Thyroid gland (tissue), 4 donors: ENCODE measurements at regions not wholly inside any gene's neighbourhood (a gene's known extent, or its start where the extent isn't known, plus 50 kb on each side); places are given as distances from the start of the nearest gene placed in this dataset.

Source experiments
- DNase-seq, 2 donors: peaks; one replicate each; pipeline ENCODE4 v3.0.0-alpha.2; 2019
- H3K27ac ChIP-seq, 3 donors: fragments of 200-600 bp; sonication (generic); 1 replicate in 2 of 3; 2 replicates in 1 of 3; pipeline ENCODE4 v1.5.1; 2016 to 2019; ENCODE audit warnings: mild to moderate bottlenecking in 1 of 3, moderate library complexity in 1 of 3
- H3K27me3 ChIP-seq: fragments of 200-600 bp; sonication (generic); one replicate; pipeline ENCODE4 v1.5.1; 2019
- H3K36me3 ChIP-seq, 2 donors: fragments of 200-600 bp; sonication (generic); one replicate each; pipeline ENCODE4 v1.5.1; 2016 to 2019
- H3K4me1 ChIP-seq, 2 donors: fragments of 200-600 bp; sonication (generic); one replicate each; pipeline ENCODE4 v1.5.1; 2017 to 2019
- H3K4me3 ChIP-seq, 3 donors: fragments of 200-600 bp; sonication (generic); replicated peaks in 1 of 3; 1 replicate in 2 of 3; 2 replicates in 1 of 3; pipeline ENCODE4 v1.5.1; 2016; ENCODE audit warnings: mild to moderate bottlenecking in 1 of 3
- H3K9me3 ChIP-seq: fragments of 200-600 bp; sonication (generic); one replicate; pipeline ENCODE4 v1.5.1; 2017
- CTCF ChIP-seq, 6 experiments: fragments of 200-600 bp in 3 of 6; fragments of 450-650 bp in 3 of 6; sonication (generic) in 3 of 6; IDR thresholded peaks; one replicate each; pipeline ENCODE4 v1.5.1; 2016 to 2019; ENCODE audit warnings: antibody characterized with exemption in 6 of 6, mild to moderate bottlenecking in 2 of 6, inconsistent platforms in 1 of 6, moderate library complexity in 1 of 6
- POLR2A ChIP-seq, 2 donors: fragments of 450-650 bp; IDR thresholded peaks; one replicate each; pipeline ENCODE4 v1.6.1; 2017; ENCODE audit warnings: antibody characterized with exemption in 2 of 2, mild to moderate bottlenecking in 2 of 2, moderate library complexity in 1 of 2
- WGBS, 2 donors: methylation state at CpG; one replicate each; pipeline ENCODE4 v1.1.5; 2017; 5-methylcytosine and 5-hydroxymethylcytosine counted together
- intact Hi-C: fragments of 100-400 bp; cut with DNase I; formaldehyde crosslinking; loops from one replicate; pipeline ENCODE4 v1.15.1; 2023

GRCh38 chr12:125289970-125290369, 224.7 kb downstream of the AACS start:
- H3K36me3 ChIP-seq: no peaks in the 10 kb centered on the region
- no peak overlapping the region for H3K4me3 ChIP-seq
- intact Hi-C loops: no loop called here
- H3K9me3 ChIP-seq: no peaks in the 10 kb centered on the region
- H3K27me3 ChIP-seq: no peaks in the 10 kb centered on the region
- no peak for DNase-seq
- H3K27ac ChIP-seq: no peak overlapping the region
- TF ChIP-seq CTCF (IDR thresholded peaks at IDR 0.05) (no peak), POLR2A (IDR thresholded peaks at IDR 0.05) (no peak)
- WGBS, 2 donors: 78 to 84% methylated on average over 9 of the region's 9 CpGs
- no peaks in the 10 kb centered on the region for H3K4me1 ChIP-seq

- no peaks in the 10 kb centered on the region for H3K36me3 ChIP-seq
- 93 to 100% methylated on average over 3 of the region's 3 CpGs for WGBS, 2 donors
- intact Hi-C loops: no loop called here
- TF ChIP-seq CTCF (IDR thresholded peaks at IDR 0.05): no peak
- TF ChIP-seq POLR2A (IDR thresholded peaks at IDR 0.05): no peak
- H3K27ac ChIP-seq: no peak overlapping the region
- H3K4me3 ChIP-seq: no peak overlapping the region
- no peaks in the 10 kb centered on the region for H3K9me3 ChIP-seq
- H3K4me1 ChIP-seq: no peaks in the 10 kb centered on the region
- no peaks in the 10 kb centered on the region for H3K27me3 ChIP-seq
- DNase-seq: no peak
Observed at GRCh38 chr12:125292700-125293099, 227.5 kb downstream of the AACS start.

- no peaks in the 10 kb centered on the region for H3K27me3 ChIP-seq
Observed at GRCh38 chr12:125295550-125295949, 230.3 kb downstream of the AACS start.

GRCh38 chr12:125296701-125297100, 231.5 kb downstream of the AACS start:
- Histone ChIP-seq H3K27me3 (no peaks in the 10 kb centered on the region), H3K9me3 (no peaks in the 10 kb centered on the region), H3K36me3 (no peaks in the 10 kb centered on the region), H3K27ac (no peak overlapping the region), H3K4me3 (no peak overlapping the region), H3K4me1 (no peaks in the 10 kb centered on the region)
- 40 to 59% methylated on average over 6 to 9 of the region's 9 CpGs for WGBS, 2 donors
- no peak for TF ChIP-seq POLR2A (IDR thresholded peaks at IDR 0.05)
- intact Hi-C loops: no loop called here
- no peak for DNase-seq

More at GRCh38 chr12:125295550-125295949, 230.3 kb downstream of the AACS start:
- no peak overlapping the region for H3K4me3 ChIP-seq
- H3K27ac ChIP-seq: no peak overlapping the region
- no peaks in the 10 kb centered on the region for H3K9me3 ChIP-seq
- no peak for TF ChIP-seq POLR2A (IDR thresholded peaks at IDR 0.05)
- no peak for TF ChIP-seq CTCF (IDR thresholded peaks at IDR 0.05)
- intact Hi-C loops: no loop called here
- H3K4me1 ChIP-seq: no peaks in the 10 kb centered on the region
- 86 to 94% methylated on average over 5 of the region's 5 CpGs for WGBS, 2 donors
- DNase-seq: no peak
- H3K36me3 ChIP-seq: no peaks in the 10 kb centered on the region

GRCh38 chr12:125299840-125300239, 234.6 kb downstream of the AACS start:
- no peak overlapping the region for H3K4me3 ChIP-seq
- intact Hi-C loops: no loop called here
- 83 to 89% methylated on average over 9 of the region's 9 CpGs for WGBS, 2 donors
- DNase-seq: no peak
- H3K9me3 ChIP-seq: no peaks in the 10 kb centered on the region
- TF ChIP-seq POLR2A (IDR thresholded peaks at IDR 0.05): no peak
- TF ChIP-seq CTCF (IDR thresholded peaks at IDR 0.05): no peak
- no peaks in the 10 kb centered on the region for H3K4me1 ChIP-seq
- no peaks in the 10 kb centered on the region for H3K36me3 ChIP-seq
- no peak overlapping the region for H3K27ac ChIP-seq
- no peaks in the 10 kb centered on the region for H3K27me3 ChIP-seq

- Histone ChIP-seq H3K27ac (no peak overlapping the region), H3K4me1 (no peaks in the 10 kb centered on the region), H3K36me3 (no peaks in the 10 kb centered on the region), H3K9me3 (no peaks in the 10 kb centered on the region), H3K4me3 (no peak overlapping the region), H3K27me3 (no peaks in the 10 kb centered on the region)
- WGBS, 2 donors: 70 to 72% methylated on average over 3 of the region's 3 CpGs
- intact Hi-C loops: no loop called here
- TF ChIP-seq POLR2A (IDR thresholded peaks at IDR 0.05) (no peak), CTCF (IDR thresholded peaks at IDR 0.05) (no peak)
- DNase-seq: no peak
Observed at GRCh38 chr12:125300249-125300648, 235.0 kb downstream of the AACS start.
